Uterus (tissue), 3 donors: ENCODE measurements at regions not wholly inside any gene's neighbourhood (a gene's known extent, or its start where the extent isn't known, plus 50 kb on each side); places are given as distances from the start of the nearest gene placed in this dataset.

Experiments
- DNase-seq, 2 donors: peaks; one replicate each; pipeline ENCODE4 v3.0.0-alpha.2; 2019 to 2020
- H3K27ac ChIP-seq, 2 donors: fragments of 200-600 bp; sonication (generic); 1 replicate in 1 of 2; 2 replicates in 1 of 2; pipeline ENCODE4 v1.5.1; 2016 to 2018
- H3K27me3 ChIP-seq, 2 donors: fragments of 200-600 bp; sonication (generic); one replicate each; pipeline ENCODE4 v1.5.1; 2018 to 2019; ENCODE audit warnings: control low read depth in 1 of 2
- H3K36me3 ChIP-seq, 2 donors: fragments of 200-600 bp; sonication (generic); one replicate each; pipeline ENCODE4 v1.5.1; 2019; ENCODE audit warnings: control low read depth in 1 of 2
- H3K4me1 ChIP-seq, 2 donors: fragments of 200-600 bp; sonication (generic); one replicate each; pipeline ENCODE4 v1.5.1; 2018 to 2019; ENCODE audit warnings: control low read depth in 1 of 2
- H3K4me3 ChIP-seq, 2 donors: fragments of 200-600 bp; sonication (generic); 1 replicate in 1 of 2; 2 replicates in 1 of 2; pipeline ENCODE4 v1.5.1; 2018 to 2019; ENCODE audit warnings: mild to moderate bottlenecking in 1 of 2
- H3K9me3 ChIP-seq, 2 donors: fragments of 200-600 bp; sonication (generic); one replicate each; pipeline ENCODE4 v1.5.1; 2019; ENCODE audit warnings: control low read depth in 1 of 2
- CTCF ChIP-seq, 4 experiments: fragments of 200-600 bp in 2 of 4; fragments of 450-650 bp in 2 of 4; sonication (generic) in 2 of 4; IDR thresholded peaks; one replicate each; pipeline ENCODE4 v1.5.1; 2016 to 2019; ENCODE audit warnings: antibody characterized with exemption in 4 of 4, mild to moderate bottlenecking in 2 of 4, moderate library complexity in 1 of 4
- POLR2A ChIP-seq, 2 donors: fragments of 450-650 bp; IDR thresholded peaks; one replicate each; pipeline ENCODE4 v1.6.1; 2016; ENCODE audit warnings: antibody characterized with exemption in 2 of 2, mild to moderate bottlenecking in 1 of 2, moderate library complexity in 1 of 2
- intact Hi-C: fragments of 100-400 bp; cut with DNase I; formaldehyde crosslinking; loops from one replicate; pipeline ENCODE4 v1.15.1; 2023; ENCODE audit warnings: low total_unique reads
- donor health status: DM: yes; HTN: yes; CAD: no.

GRCh38 chr9:88310310-88310980 is 77.8 kb upstream of the SPIN1 start:
- Histone ChIP-seq H3K4me1 (no peaks in the 10 kb centered on the region), H3K36me3 (no peaks in the 10 kb centered on the region), H3K4me3 (no peak overlapping the region), H3K27me3 (no peaks in the 10 kb centered on the region), H3K27ac (no peak overlapping the region), H3K9me3 (no peaks in the 10 kb centered on the region)
- intact Hi-C loops: no loop called here
- TF ChIP-seq POLR2A (IDR thresholded peaks at IDR 0.05): no peak
- no peak for TF ChIP-seq CTCF (IDR thresholded peaks at IDR 0.05)
- no peak for DNase-seq

GRCh38 chr9:88308831-88309560 is 79.2 kb upstream of the SPIN1 start:
- no peaks in the 10 kb centered on the region for H3K27me3 ChIP-seq
- TF ChIP-seq CTCF (IDR thresholded peaks at IDR 0.05) (no peak), POLR2A (IDR thresholded peaks at IDR 0.05) (no peak)
- H3K36me3 ChIP-seq: no peaks in the 10 kb centered on the region
- no peaks in the 10 kb centered on the region for H3K9me3 ChIP-seq
- no peak for DNase-seq
- no peak overlapping the region for H3K27ac ChIP-seq
- intact Hi-C loops: no loop called here
- no peak overlapping the region for H3K4me3 ChIP-seq
- no peaks in the 10 kb centered on the region for H3K4me1 ChIP-seq

GRCh38 chr9:88307136-88307535 is 81.1 kb upstream of the SPIN1 start:
- intact Hi-C loops: no loop called here
- no peaks in the 10 kb centered on the region for H3K9me3 ChIP-seq
- no peak overlapping the region for H3K4me3 ChIP-seq
- H3K36me3 ChIP-seq: no peaks in the 10 kb centered on the region
- H3K27me3 ChIP-seq: no peaks in the 10 kb centered on the region
- H3K4me1 ChIP-seq: no peaks in the 10 kb centered on the region
- no peak overlapping the region for H3K27ac ChIP-seq
- no peak for TF ChIP-seq POLR2A (IDR thresholded peaks at IDR 0.05)
- no peak for DNase-seq

- Histone ChIP-seq H3K27me3 (no peaks in the 10 kb centered on the region), H3K9me3 (no peaks in the 10 kb centered on the region), H3K4me3 (no peak overlapping the region), H3K4me1 (no peaks in the 10 kb centered on the region), H3K27ac (no peak overlapping the region), H3K36me3 (no peaks in the 10 kb centered on the region)
- intact Hi-C loops: no loop called here
- DNase-seq: no peak
- no peak for TF ChIP-seq CTCF (IDR thresholded peaks at IDR 0.05)
- TF ChIP-seq POLR2A (IDR thresholded peaks at IDR 0.05): no peak
Observed at GRCh38 chr9:88303721-88304451, 84.4 kb upstream of the SPIN1 start.

- intact Hi-C loops: no loop called here
- H3K27me3 ChIP-seq: no peaks in the 10 kb centered on the region
- no peaks in the 10 kb centered on the region for H3K4me1 ChIP-seq
- no peak overlapping the region for H3K27ac ChIP-seq
- no peaks in the 10 kb centered on the region for H3K9me3 ChIP-seq
- DNase-seq: no peak
- no peak for TF ChIP-seq POLR2A (IDR thresholded peaks at IDR 0.05)
- TF ChIP-seq CTCF (IDR thresholded peaks at IDR 0.05): no peak
- no peaks in the 10 kb centered on the region for H3K36me3 ChIP-seq
- no peak overlapping the region for H3K4me3 ChIP-seq
Observed at GRCh38 chr9:88302579-88303324, 85.5 kb upstream of the SPIN1 start.
